ENCODE measurements at regions not wholly inside any gene's neighbourhood (a gene's known extent, or its start where the extent isn't known, plus 50 kb on each side); places are given as distances from the start of the nearest gene placed in this dataset.

DNA sequence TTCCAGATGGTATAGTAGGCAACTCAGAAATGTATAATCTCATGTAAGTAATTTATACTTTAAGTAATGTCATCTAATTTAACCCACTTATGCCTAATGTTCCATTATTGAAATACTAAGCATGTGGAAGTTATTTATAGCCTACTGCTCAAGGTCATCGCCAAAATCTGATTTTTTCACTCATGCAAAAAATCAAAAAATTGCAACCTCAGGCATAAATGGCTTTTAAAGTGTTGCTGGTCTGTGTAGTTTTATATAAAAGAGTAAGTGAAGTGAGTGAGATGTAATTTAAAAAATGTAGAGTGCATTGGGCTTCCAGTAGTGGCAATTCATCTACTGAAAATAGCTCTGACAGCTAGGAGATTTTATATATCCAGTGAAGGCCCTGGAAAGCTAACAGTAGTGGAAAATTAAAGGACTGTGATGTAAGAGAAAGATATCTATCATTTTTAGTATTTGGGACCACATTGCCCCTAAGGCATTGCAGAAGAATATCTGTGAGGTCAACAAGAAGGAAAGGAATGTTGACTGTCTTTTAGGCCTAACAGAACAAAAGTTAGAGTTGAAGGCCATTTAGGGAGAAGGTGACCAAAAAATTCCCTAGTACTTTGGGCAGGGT, 624.5 kb upstream of the CHORDC1 start:
- Histone ChIP-seq H3K4me3 (ENCODE audit: low read depth, low read length) (no peak overlapping the region), H3K36me3 (ENCODE audit: insufficient read depth, low read length) (no peaks in the 10 kb centered on the region), H3K4me1 (ENCODE audit: control insufficient read depth, insufficient read depth, low read length, unreplicated experiment) (no peaks in the 10 kb centered on the region), H3K27me3 (ENCODE audit: insufficient read depth, low read length) (no peaks in the 10 kb centered on the region), H3K79me2 (ENCODE audit: control insufficient read depth, insufficient read depth, low read length, unreplicated experiment) (no peaks in the 10 kb centered on the region), H3K27ac (ENCODE audit: low read depth, low read length) (no peak overlapping the region), H2AFZ (ENCODE audit: low read length, unreplicated experiment) (no peak overlapping the region)

DNA sequence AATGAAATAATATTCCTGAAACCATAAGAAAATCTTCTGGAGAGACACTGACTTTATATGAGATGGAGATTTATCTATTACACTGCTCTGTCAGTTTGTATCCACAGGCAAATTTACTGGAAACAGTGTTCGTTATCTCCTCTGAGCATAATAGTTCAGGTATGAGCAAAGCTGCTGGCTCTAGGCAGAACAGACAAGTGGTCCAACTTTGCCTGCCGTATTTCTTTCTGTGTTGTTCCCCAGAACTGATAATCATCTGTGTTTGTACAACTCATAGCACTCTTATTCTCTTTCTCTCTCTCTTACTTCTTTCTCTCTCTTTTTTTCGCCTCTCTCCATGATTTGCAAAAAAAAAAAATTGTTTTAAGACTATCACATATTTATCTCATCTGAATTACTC, 623.8 kb upstream of the CHORDC1 start:
- Histone ChIP-seq H3K27ac (ENCODE audit: low read depth, low read length) (no peak overlapping the region), H3K36me3 (ENCODE audit: insufficient read depth, low read length) (no peaks in the 10 kb centered on the region), H3K4me3 (ENCODE audit: low read depth, low read length) (no peak overlapping the region), H2AFZ (ENCODE audit: low read length, unreplicated experiment) (no peak overlapping the region), H3K79me2 (ENCODE audit: control insufficient read depth, insufficient read depth, low read length, unreplicated experiment) (no peaks in the 10 kb centered on the region), H3K4me1 (ENCODE audit: control insufficient read depth, insufficient read depth, low read length, unreplicated experiment) (no peaks in the 10 kb centered on the region), H3K27me3 (ENCODE audit: insufficient read depth, low read length) (no peaks in the 10 kb centered on the region)

DNA sequence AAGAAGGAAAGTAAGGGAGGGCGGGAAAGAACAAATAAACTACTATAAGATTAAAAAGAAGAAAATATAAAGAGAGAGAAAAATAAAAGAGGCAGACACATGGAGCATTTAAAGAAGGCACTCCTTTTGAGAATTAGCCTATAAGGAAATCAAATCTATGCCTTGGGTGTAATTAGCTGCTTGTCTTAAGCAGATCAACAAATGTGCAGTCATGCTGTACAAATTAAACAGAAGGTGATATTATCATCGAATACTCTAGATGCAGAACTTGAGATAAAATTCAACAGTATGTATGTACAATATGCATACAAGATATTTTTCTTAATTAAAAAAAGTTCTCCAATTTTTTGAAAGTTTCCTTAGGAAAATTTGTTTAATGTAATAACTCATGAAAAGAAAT, 623.0 kb upstream of the CHORDC1 start:
- no peak overlapping the region for H3K27ac ChIP-seq (ENCODE audit: low read depth, low read length)
- H3K27me3 ChIP-seq (ENCODE audit: insufficient read depth, low read length), result no peaks in the 10 kb centered on the region
- H3K36me3 ChIP-seq (ENCODE audit: insufficient read depth, low read length), result no peaks in the 10 kb centered on the region
- H3K4me3 ChIP-seq (ENCODE audit: low read depth, low read length), result no peak overlapping the region
- H2AFZ ChIP-seq (ENCODE audit: low read length, unreplicated experiment), result no peak overlapping the region
- H3K79me2 ChIP-seq (ENCODE audit: control insufficient read depth, insufficient read depth, low read length, unreplicated experiment), result no peaks in the 10 kb centered on the region
- H3K4me1 ChIP-seq (ENCODE audit: control insufficient read depth, insufficient read depth, low read length, unreplicated experiment), result no peaks in the 10 kb centered on the region

DNA sequence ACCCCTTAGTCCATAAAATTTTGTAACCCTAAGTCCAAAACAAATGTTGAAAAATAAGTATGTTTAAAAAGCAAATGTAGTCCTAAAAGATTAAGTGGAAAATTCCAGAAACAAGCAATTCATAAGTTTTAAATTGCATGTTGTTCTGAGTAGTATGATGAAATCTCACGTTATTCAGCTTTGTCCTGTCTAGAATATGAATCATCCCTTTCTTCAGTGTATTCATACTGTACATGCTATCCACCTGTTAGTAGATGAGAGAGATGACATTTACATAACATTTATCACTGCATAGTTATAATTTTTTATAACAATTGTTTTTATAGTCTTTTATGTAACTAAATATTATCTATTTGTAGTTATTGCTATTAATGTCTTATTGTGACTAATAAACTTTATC, 622.3 kb upstream of the CHORDC1 start:
- H2AFZ ChIP-seq (ENCODE audit: low read length, unreplicated experiment), result no peak overlapping the region
- no peaks in the 10 kb centered on the region for H3K36me3 ChIP-seq (ENCODE audit: insufficient read depth, low read length)
- H3K4me1 ChIP-seq (ENCODE audit: control insufficient read depth, insufficient read depth, low read length, unreplicated experiment), result no peaks in the 10 kb centered on the region
- no peak overlapping the region for H3K27ac ChIP-seq (ENCODE audit: low read depth, low read length)
- no peaks in the 10 kb centered on the region for H3K79me2 ChIP-seq (ENCODE audit: control insufficient read depth, insufficient read depth, low read length, unreplicated experiment)
- no peaks in the 10 kb centered on the region for H3K27me3 ChIP-seq (ENCODE audit: insufficient read depth, low read length)
- H3K4me3 ChIP-seq (ENCODE audit: low read depth, low read length), result no peak overlapping the region

DNA sequence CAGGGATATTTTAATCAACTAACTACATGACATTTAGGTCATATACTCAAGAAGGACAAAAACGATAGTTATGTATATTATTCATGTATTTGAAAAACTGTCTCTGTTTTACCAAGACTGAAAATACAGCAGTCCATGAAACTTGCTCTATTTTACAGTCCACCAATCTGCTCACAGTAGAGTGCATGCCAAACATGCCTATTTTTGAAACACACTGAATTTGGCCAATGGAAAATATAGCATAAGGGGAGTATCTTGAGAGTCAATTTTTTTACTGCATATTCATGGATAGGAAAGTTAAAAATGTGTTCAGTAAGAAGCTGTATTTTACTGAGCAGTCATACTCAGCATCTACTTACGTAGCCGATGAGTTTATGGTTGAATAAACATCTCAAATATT, 621.2 kb upstream of the CHORDC1 start:
- Histone ChIP-seq H3K4me1 (ENCODE audit: control insufficient read depth, insufficient read depth, low read length, unreplicated experiment) (no peaks in the 10 kb centered on the region), H3K36me3 (ENCODE audit: insufficient read depth, low read length) (no peaks in the 10 kb centered on the region), H3K27me3 (ENCODE audit: insufficient read depth, low read length) (no peaks in the 10 kb centered on the region), H3K79me2 (ENCODE audit: control insufficient read depth, insufficient read depth, low read length, unreplicated experiment) (no peaks in the 10 kb centered on the region), H3K4me3 (ENCODE audit: low read depth, low read length) (no peak overlapping the region), H2AFZ (ENCODE audit: low read length, unreplicated experiment) (no peak overlapping the region), H3K27ac (ENCODE audit: low read depth, low read length) (no peak overlapping the region)

DNA sequence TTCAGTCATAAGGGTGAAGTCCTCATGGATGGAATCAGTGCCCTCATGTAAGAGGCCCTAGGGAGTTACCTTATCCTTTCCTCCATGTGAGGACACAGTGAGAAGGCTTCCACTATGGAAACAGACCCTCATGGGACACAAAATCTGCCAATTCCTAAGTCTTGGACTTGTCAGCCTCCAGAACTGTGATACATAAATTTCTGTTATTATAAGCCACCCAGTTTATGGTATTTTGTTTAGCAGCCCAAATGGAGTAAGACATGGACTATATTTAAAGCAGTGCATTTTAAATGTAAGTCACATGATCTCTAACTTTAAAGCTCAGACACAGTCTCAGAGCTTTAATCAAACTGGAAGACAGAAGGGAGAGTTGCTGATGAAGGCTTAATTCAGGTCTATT, 619.8 kb upstream of the CHORDC1 start:
- Histone ChIP-seq H3K4me3 (ENCODE audit: low read depth, low read length) (no peak overlapping the region), H2AFZ (ENCODE audit: low read length, unreplicated experiment) (no peak overlapping the region), H3K79me2 (ENCODE audit: control insufficient read depth, insufficient read depth, low read length, unreplicated experiment) (no peaks in the 10 kb centered on the region), H3K36me3 (ENCODE audit: insufficient read depth, low read length) (no peaks in the 10 kb centered on the region), H3K27me3 (ENCODE audit: insufficient read depth, low read length) (no peaks in the 10 kb centered on the region), H3K27ac (ENCODE audit: low read depth, low read length) (no peak overlapping the region), H3K4me1 (ENCODE audit: control insufficient read depth, insufficient read depth, low read length, unreplicated experiment) (no peaks in the 10 kb centered on the region)

DNA sequence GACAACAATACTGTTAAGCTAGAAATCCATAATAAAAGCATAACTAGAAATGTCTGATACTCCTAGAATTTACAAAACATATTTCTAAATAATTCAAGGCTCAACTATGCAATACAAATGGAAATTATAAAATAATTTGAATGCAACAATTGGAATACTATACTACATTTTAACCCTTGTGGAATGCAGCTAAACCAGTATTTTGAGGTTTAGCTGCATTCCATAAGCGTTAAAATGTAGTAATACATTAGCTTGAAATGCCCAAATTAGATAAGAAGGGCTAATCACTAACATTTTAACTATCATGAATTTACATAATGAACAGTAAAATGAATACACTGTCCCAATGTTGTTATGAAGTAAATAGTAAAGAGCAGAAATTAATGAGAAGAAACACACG, 617.2 kb upstream of the CHORDC1 start:
- H3K4me3 ChIP-seq (ENCODE audit: low read depth, low read length), result no peak overlapping the region
- H3K79me2 ChIP-seq (ENCODE audit: control insufficient read depth, insufficient read depth, low read length, unreplicated experiment), result no peaks in the 10 kb centered on the region
- H2AFZ ChIP-seq (ENCODE audit: low read length, unreplicated experiment), result no peak overlapping the region
- no peaks in the 10 kb centered on the region for H3K27me3 ChIP-seq (ENCODE audit: insufficient read depth, low read length)
- no peaks in the 10 kb centered on the region for H3K36me3 ChIP-seq (ENCODE audit: insufficient read depth, low read length)
- no peak overlapping the region for H3K27ac ChIP-seq (ENCODE audit: low read depth, low read length)
- H3K4me1 ChIP-seq (ENCODE audit: control insufficient read depth, insufficient read depth, low read length, unreplicated experiment), result no peaks in the 10 kb centered on the region

DNA sequence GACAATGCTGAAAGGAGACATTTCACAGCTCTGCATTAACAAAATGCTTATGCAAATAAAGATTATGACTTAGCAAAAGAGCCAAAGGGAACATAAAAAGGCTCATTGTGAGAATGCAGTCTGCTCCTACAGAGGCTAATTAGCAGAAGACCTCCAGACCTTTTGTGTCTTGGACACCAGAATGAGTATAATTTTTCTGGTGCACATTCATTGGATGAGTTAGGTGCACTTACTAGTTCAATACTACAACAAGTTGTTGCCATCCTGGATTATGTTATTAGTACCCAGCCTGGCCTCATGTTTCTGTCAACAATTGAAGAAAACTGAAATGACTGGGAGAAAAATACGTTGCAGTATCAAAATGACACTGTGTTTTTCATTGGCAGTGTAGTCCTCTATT, 613.2 kb upstream of the CHORDC1 start:
- Histone ChIP-seq H2AFZ (ENCODE audit: low read length, unreplicated experiment) (no peak overlapping the region), H3K79me2 (ENCODE audit: control insufficient read depth, insufficient read depth, low read length, unreplicated experiment) (no peaks in the 10 kb centered on the region), H3K36me3 (ENCODE audit: insufficient read depth, low read length) (no peaks in the 10 kb centered on the region), H3K27ac (ENCODE audit: low read depth, low read length) (no peak overlapping the region), H3K4me1 (ENCODE audit: control insufficient read depth, insufficient read depth, low read length, unreplicated experiment) (no peaks in the 10 kb centered on the region), H3K4me3 (ENCODE audit: low read depth, low read length) (no peak overlapping the region), H3K27me3 (ENCODE audit: insufficient read depth, low read length) (no peaks in the 10 kb centered on the region)

DNA sequence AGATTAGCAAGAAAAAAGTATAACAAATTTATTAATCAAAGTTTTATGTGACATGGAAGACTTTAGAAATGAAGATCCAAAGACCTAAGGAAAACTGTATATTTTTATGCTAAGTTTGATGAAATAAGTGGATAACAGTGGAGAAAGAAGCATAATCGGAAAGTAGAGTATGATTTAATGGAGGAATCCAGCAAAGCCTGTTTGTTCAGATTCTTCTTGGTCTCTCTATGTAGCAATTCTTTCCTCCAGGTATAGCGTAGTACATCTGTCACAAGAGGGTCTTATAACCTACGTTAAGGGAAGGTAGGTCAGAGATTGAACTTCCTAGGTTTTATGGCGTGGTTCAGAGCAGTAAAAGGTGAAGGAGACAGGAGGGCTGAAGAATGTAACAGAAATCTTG, 600.6 kb upstream of the CHORDC1 start:
- Histone ChIP-seq H3K27me3 (ENCODE audit: insufficient read depth, low read length) (no peaks in the 10 kb centered on the region), H2AFZ (ENCODE audit: low read length, unreplicated experiment) (no peak overlapping the region), H3K4me1 (ENCODE audit: control insufficient read depth, insufficient read depth, low read length, unreplicated experiment) (no peaks in the 10 kb centered on the region), H3K36me3 (ENCODE audit: insufficient read depth, low read length) (no peaks in the 10 kb centered on the region), H3K4me3 (ENCODE audit: low read depth, low read length) (no peak overlapping the region), H3K79me2 (ENCODE audit: control insufficient read depth, insufficient read depth, low read length, unreplicated experiment) (no peaks in the 10 kb centered on the region), H3K27ac (ENCODE audit: low read depth, low read length) (no peak overlapping the region)

DNA sequence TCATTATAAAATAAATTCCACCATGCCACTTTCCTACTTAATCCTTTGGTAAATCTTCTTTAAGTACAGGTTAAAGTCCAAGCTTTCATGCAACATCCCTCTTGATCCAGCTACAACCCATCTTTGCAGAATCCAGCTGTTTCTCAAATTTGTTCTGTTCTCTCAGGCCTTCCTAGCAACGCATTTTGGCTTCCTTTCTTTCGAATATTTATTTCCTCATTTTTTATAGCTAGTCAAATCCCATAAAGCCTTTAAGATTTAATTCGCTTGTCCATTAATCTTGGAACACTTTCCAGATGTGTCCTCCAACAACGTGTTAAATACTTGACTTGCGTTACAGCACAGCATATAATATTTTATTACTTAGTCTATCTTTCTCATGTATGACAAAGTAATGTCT, 600.1 kb upstream of the CHORDC1 start:
- Histone ChIP-seq H3K79me2 (ENCODE audit: control insufficient read depth, insufficient read depth, low read length, unreplicated experiment) (no peaks in the 10 kb centered on the region), H2AFZ (ENCODE audit: low read length, unreplicated experiment) (no peak overlapping the region), H3K36me3 (ENCODE audit: insufficient read depth, low read length) (no peaks in the 10 kb centered on the region), H3K27ac (ENCODE audit: low read depth, low read length) (no peak overlapping the region), H3K27me3 (ENCODE audit: insufficient read depth, low read length) (no peaks in the 10 kb centered on the region), H3K4me3 (ENCODE audit: low read depth, low read length) (no peak overlapping the region), H3K4me1 (ENCODE audit: control insufficient read depth, insufficient read depth, low read length, unreplicated experiment) (no peaks in the 10 kb centered on the region)

DNA sequence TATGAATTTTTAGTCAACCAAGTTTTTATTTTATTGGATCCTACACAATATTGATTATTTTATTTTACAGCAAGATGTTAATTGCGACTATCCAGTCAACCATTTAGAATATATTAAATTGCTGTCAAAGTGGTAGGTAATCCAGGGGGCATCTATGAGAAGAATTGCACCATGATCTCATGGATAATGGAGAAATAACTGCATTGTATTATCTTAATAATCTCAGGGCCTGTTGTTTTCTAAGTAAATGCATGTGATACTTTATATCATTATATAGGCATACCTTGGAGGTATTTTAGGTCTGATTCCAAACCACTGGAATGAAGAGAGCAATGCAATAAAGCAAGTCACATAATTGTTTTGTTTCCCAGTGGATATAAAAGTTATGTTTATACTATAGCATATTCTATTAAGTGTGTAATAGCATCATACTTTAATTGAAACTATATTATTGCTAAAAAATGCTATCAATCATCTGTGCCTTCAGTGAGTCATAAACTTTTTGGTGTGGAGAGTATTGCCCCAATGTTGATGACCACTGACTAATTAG, 595.4 kb upstream of the CHORDC1 start:
- Histone ChIP-seq H2AFZ (ENCODE audit: low read length, unreplicated experiment) (no peak overlapping the region), H3K36me3 (ENCODE audit: insufficient read depth, low read length) (no peaks in the 10 kb centered on the region), H3K4me1 (ENCODE audit: control insufficient read depth, insufficient read depth, low read length, unreplicated experiment) (no peaks in the 10 kb centered on the region)

More for the DNA sequence above, 595.4 kb upstream of the CHORDC1 start:
- no peaks in the 10 kb centered on the region for H3K79me2 ChIP-seq (ENCODE audit: control insufficient read depth, insufficient read depth, low read length, unreplicated experiment)
- no peaks in the 10 kb centered on the region for H3K27me3 ChIP-seq (ENCODE audit: insufficient read depth, low read length)
- H3K27ac ChIP-seq (ENCODE audit: low read depth, low read length), result no peak overlapping the region
- H3K4me3 ChIP-seq (ENCODE audit: low read depth, low read length), result no peak overlapping the region

Data from ACC112 (cell line).